Endothelial cell of umbilical vein (primary cell): ENCODE measurements at regions not wholly inside any gene's neighbourhood (a gene's known extent, or its start where the extent isn't known, plus 50 kb on each side); places are given as distances from the start of the nearest gene placed in this dataset.

Experiments
- BruUV-seq: library from RNA; stranded (reverse); fragments of 400-500 nt; replicated peaks from 2 replicates; lab custom pipeline; 2021; lab: Mats Ljungman, UMichigan
- CTCF ChIA-PET: fragments of 300-600, 350-600 bp; sonication (Branson Sonifier 250); formaldehyde crosslinking; loops from one replicate; lab custom pipeline; 2021; ENCODE audit warnings: antibody characterized with exemption, inconsistent platforms; lab: Charles Lee
- POLR2A ChIA-PET: fragments of 300-600, 350-600 bp; sonication (Branson Sonifier 250); formaldehyde crosslinking; loops from one replicate; lab custom pipeline; 2021; ENCODE audit warnings: antibody characterized with exemption, inconsistent platforms; lab: Charles Lee
- DNase-seq: peaks from one replicate; pipeline ENCODE4 v3.0.0-alpha.2; 2011; ENCODE audit warnings: low read depth, low spot score
- FAIRE-seq: peaks from 2 replicates; lab custom pipeline; 2011; peaks lifted over from hg19 to GRCh38; lab: Jason Lieb, UNC
- H2AFZ ChIP-seq: 2 replicates; pipeline ENCODE4 v1.6.0; 2012; ENCODE audit warnings: low read depth, low read length, control low read depth, inconsistent platforms
- H3K27ac ChIP-seq: 2 replicates; pipeline ENCODE4 v1.5.1; 2011; ENCODE audit warnings: low read depth, mild to moderate bottlenecking, control low read depth, low read length, moderate library complexity; ENCODE audit not compliant: insufficient read depth
- H3K27me3 ChIP-seq, 2 experiments: 2 replicates each; pipeline versions ENCODE4 v1.6.0 to v1.6.1; 2011; ENCODE audit warnings: low read length in 2 of 2, mixed read lengths in 1 of 2; ENCODE audit not compliant: control insufficient read depth in 2 of 2, insufficient read depth in 2 of 2
- H3K36me3 ChIP-seq, 2 experiments: 2 replicates in 1 of 2; 3 replicates in 1 of 2; pipeline ENCODE4 v1.5.1; 2011; ENCODE audit warnings: low read length in 2 of 2, mild to moderate bottlenecking in 1 of 2, moderate library complexity in 1 of 2; ENCODE audit not compliant: control insufficient read depth in 2 of 2, insufficient read depth in 2 of 2; ENCODE audit errors: extremely low read depth in 1 of 2
- H3K4me1 ChIP-seq: 3 replicates; pipeline ENCODE4 v1.5.1; 2011; ENCODE audit warnings: mild to moderate bottlenecking, low read length; ENCODE audit not compliant: control insufficient read depth, insufficient read depth; ENCODE audit errors: extremely low read depth
- H3K4me2 ChIP-seq: 2 replicates; pipeline ENCODE4 v1.6.1; 2011; ENCODE audit warnings: low read length, control low read depth, mixed read lengths; ENCODE audit not compliant: insufficient read depth
- H3K4me3 ChIP-seq, 3 experiments: fragments of 200-600 bp in 1 of 3; sonication (generic), shearing (Covaris generic) in 1 of 3; replicated peaks in 1 of 3; 2 replicates each; pipeline ENCODE4 v1.5.1; 2011 to 2016; ENCODE audit warnings: control low read depth in 3 of 3, low read length in 3 of 3, mild to moderate bottlenecking in 2 of 3, inconsistent platforms in 1 of 3, low read depth in 1 of 3, moderate library complexity in 1 of 3; ENCODE audit not compliant: insufficient read depth in 1 of 3
- H3K79me2 ChIP-seq: 2 replicates; pipeline ENCODE4 v1.6.0; 2012; ENCODE audit warnings: low read length, inconsistent platforms; ENCODE audit not compliant: control insufficient read depth, insufficient read depth
- H3K9ac ChIP-seq: replicated peaks from 2 replicates; pipeline ENCODE3; 2011; ENCODE audit warnings: low read length, control low read depth; ENCODE audit not compliant: insufficient read depth; ENCODE audit errors: extremely low read depth
- H3K9me1 ChIP-seq: replicated peaks from 3 replicates; pipeline ENCODE4 v1.6.0; 2011; ENCODE audit warnings: mild to moderate bottlenecking, low read length; ENCODE audit not compliant: control insufficient read depth, insufficient read depth; ENCODE audit errors: extremely low read depth
- H3K9me3 ChIP-seq: replicated peaks from 2 replicates; pipeline ENCODE4 v1.5.1; 2012; ENCODE audit warnings: low read length, inconsistent platforms; ENCODE audit not compliant: control insufficient read depth, insufficient read depth
- H4K20me1 ChIP-seq: replicated peaks from 2 replicates; pipeline ENCODE3; 2011; ENCODE audit warnings: mild to moderate bottlenecking, low read length; ENCODE audit not compliant: control insufficient read depth, insufficient read depth; ENCODE audit errors: extremely low read depth
- CTCF ChIP-seq, 2 donors: IDR thresholded peaks; 1 replicate in 1 of 2; 2 replicates in 1 of 2; pipeline ENCODE4 v1.5.1; 2011; ENCODE audit warnings: low read length in 2 of 2, mild to moderate bottlenecking in 2 of 2, moderate library complexity in 2 of 2, control low read depth in 1 of 2, inconsistent platforms in 1 of 2, low read depth in 1 of 2; ENCODE audit not compliant: insufficient read depth in 1 of 2; ENCODE audit errors: extremely low read depth in 1 of 2
- EZH2 ChIP-seq: IDR thresholded peaks from 2 replicates; pipeline ENCODE4 v1.6.1; 2012; ENCODE audit warnings: borderline replicate concordance, low read depth, mild to moderate bottlenecking, moderate library complexity, low read length, inconsistent platforms; ENCODE audit not compliant: severe bottlenecking
- FOS ChIP-seq: IDR thresholded peaks from 2 replicates; pipeline ENCODE4 v1.6.1; 2011; ENCODE audit warnings: mild to moderate bottlenecking, low read length, moderate library complexity, borderline replicate concordance; ENCODE audit not compliant: insufficient read depth
- GATA2 ChIP-seq: IDR thresholded peaks from 2 replicates; pipeline ENCODE4 v1.7.0; 2011; ENCODE audit warnings: low read depth, mild to moderate bottlenecking, moderate library complexity, mixed read lengths, low read length; ENCODE audit not compliant: insufficient read length, insufficient read depth
- JUN ChIP-seq: IDR thresholded peaks from 2 replicates; pipeline ENCODE4 v1.6.1; 2011; ENCODE audit warnings: borderline replicate concordance, low read depth; ENCODE audit not compliant: insufficient read length, insufficient read depth
- MYC ChIP-seq: IDR thresholded peaks from one replicate; pipeline ENCODE4 v1.6.1; 2011; ENCODE audit warnings: mild to moderate bottlenecking, low read depth, low read length
- POLR2A ChIP-seq: IDR thresholded peaks from 2 replicates; pipeline ENCODE4 v1.6.1; 2012; ENCODE audit warnings: low read depth, mild to moderate bottlenecking, control low read depth, low read length
- POLR2AphosphoS5 ChIP-seq: IDR thresholded peaks from 2 replicates; pipeline ENCODE4 v1.6.1; 2012; ENCODE audit warnings: low read depth, mild to moderate bottlenecking, control low read depth, low read length, moderate library complexity; ENCODE audit not compliant: insufficient read depth
- dilution Hi-C: fragments of 300-500 bp; cut with MboI; formaldehyde crosslinking; loops from one replicate; pipeline ENCODE4 v1.15.0; 2019; ENCODE audit warnings: low sequenced_read_pairs; ENCODE audit not compliant: extremely low pct_ligation_motif_present
- intact Hi-C: fragments of 100-400 bp; cut with micrococcal nuclease; formaldehyde crosslinking; loops from one replicate; pipeline ENCODE4 v1.10.0; 2022
- TF ChIP-seq, protein P1 (sequence below): IDR thresholded peaks from 2 replicates; pipeline ENCODE4 v1.6.1; 2011; ENCODE audit not compliant: insufficient read depth, insufficient read length

- Histone ChIP-seq H3K27ac (no peak overlapping the region), H3K27me3 (no peaks in the 10 kb centered on the region), H4K20me1 (no peaks in the 10 kb centered on the region), H3K4me3 (no peak overlapping the region), H3K36me3 (no peaks in the 10 kb centered on the region), H3K9me1 (no peaks in the 10 kb centered on the region), H3K4me1 (no peaks in the 10 kb centered on the region), H2AFZ (no peak overlapping the region), H3K9me3 (no peaks in the 10 kb centered on the region), H3K9ac (no peak overlapping the region), H3K4me2 (no peak overlapping the region), H3K79me2 (no peaks in the 10 kb centered on the region)
- no TSS peak for BruUV-seq
- ChIA-PET CTCF (no interaction called here), POLR2A (no interaction called here)
- FAIRE-seq (no peak), DNase-seq (no peak)
- intact Hi-C loops, result no loop called here
- TF ChIP-seq EZH2, result no peak
- no peak for TF ChIP-seq FOS
- TF ChIP-seq GATA2, result no peak
- no peak for TF ChIP-seq MYC
- no peak for TF ChIP-seq CTCF (IDR thresholded peaks at IDR 0.05; ENCODE audit: extremely low read depth in 1 of 2, insufficient read depth in 1 of 2, low read depth in 1 of 2, low read length in 2 of 2)
- TF ChIP-seq, protein P1, sequence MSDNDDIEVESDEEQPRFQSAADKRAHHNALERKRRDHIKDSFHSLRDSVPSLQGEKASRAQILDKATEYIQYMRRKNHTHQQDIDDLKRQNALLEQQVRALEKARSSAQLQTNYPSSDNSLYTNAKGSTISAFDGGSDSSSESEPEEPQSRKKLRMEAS, result no peak
- no peak for TF ChIP-seq POLR2A
- TF ChIP-seq POLR2AphosphoS5, result no peak
- no peak for TF ChIP-seq JUN
- dilution Hi-C loops, result no loop called here
Measured at GRCh38 chr2:144170179-144170578, 349.7 kb downstream of the ZEB2 start.
